Keratinocyte (primary cell): ENCODE measurements at regions not wholly inside any gene's neighbourhood (a gene's known extent, or its start where the extent isn't known, plus 50 kb on each side); places are given as distances from the start of the nearest gene placed in this dataset.

ENCODE experiments used
- DNase-seq: peaks from one replicate; pipeline ENCODE4 v3.0.0-alpha.2; 2011; ENCODE audit warnings: low read depth, missing footprints, low spot score
- FAIRE-seq: peaks from 2 replicates; lab custom pipeline; 2011; peaks lifted over from hg19 to GRCh38; lab: Jason Lieb, UNC
- H2AFZ ChIP-seq: 2 replicates; pipeline ENCODE4 v1.6.0; 2012; ENCODE audit warnings: low read length, control low read depth, inconsistent platforms; ENCODE audit not compliant: control insufficient read depth
- H3K27ac ChIP-seq: 2 replicates; pipeline ENCODE4 v1.5.1; 2011; ENCODE audit warnings: low read length; ENCODE audit not compliant: control insufficient read depth, insufficient read depth
- H3K27me3 ChIP-seq: 3 replicates; pipeline ENCODE4 v1.6.0; 2011; ENCODE audit warnings: low read length; ENCODE audit not compliant: control insufficient read depth, insufficient read depth; ENCODE audit errors: extremely low read depth
- H3K36me3 ChIP-seq, 2 experiments: 2 replicates in 1 of 2; 3 replicates in 1 of 2; pipeline ENCODE4 v1.5.1; 2011; ENCODE audit warnings: low read length in 2 of 2, mild to moderate bottlenecking in 1 of 2; ENCODE audit not compliant: control insufficient read depth in 2 of 2, insufficient read depth in 2 of 2; ENCODE audit errors: extremely low read depth in 1 of 2
- H3K4me1 ChIP-seq: 3 replicates; pipeline ENCODE4 v1.5.1; 2011; ENCODE audit warnings: low read length; ENCODE audit not compliant: control insufficient read depth, insufficient read depth; ENCODE audit errors: extremely low read depth
- H3K4me2 ChIP-seq: 3 replicates; pipeline ENCODE4 v1.6.0; 2011; ENCODE audit warnings: low read depth, low read length; ENCODE audit not compliant: control insufficient read depth, insufficient read depth; ENCODE audit errors: extremely low read depth
- H3K4me3 ChIP-seq, 3 experiments: fragments of 200-600 bp in 1 of 3; sonication (generic) in 1 of 3; 2 replicates in 2 of 3; 3 replicates in 1 of 3; pipeline ENCODE4 v1.5.1; 2011 to 2016; ENCODE audit warnings: low read length in 3 of 3, mild to moderate bottlenecking in 3 of 3, control low read depth in 2 of 3, inconsistent platforms in 1 of 3, low read depth in 1 of 3, mixed read lengths in 1 of 3, mixed run types in 1 of 3, moderate library complexity in 1 of 3; ENCODE audit not compliant: control insufficient read depth in 2 of 3, insufficient read depth in 2 of 3; ENCODE audit errors: extremely low read depth in 1 of 3
- H3K79me2 ChIP-seq: 2 replicates; pipeline ENCODE4 v1.6.0; 2012; ENCODE audit warnings: low read length; ENCODE audit not compliant: control insufficient read depth, insufficient read depth
- H3K9ac ChIP-seq: 3 replicates; pipeline ENCODE4 v1.6.0; 2011; ENCODE audit warnings: low read length; ENCODE audit not compliant: control insufficient read depth, insufficient read depth; ENCODE audit errors: extremely low read depth
- H3K9me1 ChIP-seq: 3 replicates; pipeline ENCODE4 v1.6.0; 2011; ENCODE audit warnings: low read length; ENCODE audit not compliant: control insufficient read depth, insufficient read depth; ENCODE audit errors: extremely low read depth
- H3K9me3 ChIP-seq: 2 replicates; pipeline ENCODE4 v1.5.1; 2012; ENCODE audit warnings: low read depth, low read length; ENCODE audit not compliant: control insufficient read depth
- H4K20me1 ChIP-seq: 3 replicates; pipeline ENCODE4 v1.6.0; 2011; ENCODE audit warnings: low read length; ENCODE audit not compliant: control insufficient read depth, insufficient read depth; ENCODE audit errors: extremely low read depth
- CTCF ChIP-seq, 3 experiments: IDR thresholded peaks in 1 of 3; conservative IDR thresholded peaks in 1 of 3; optimal IDR thresholded peaks in 1 of 3; 2 replicates in 2 of 3; 3 replicates in 1 of 3; pipeline versions ENCODE3 to v1.5.1; 2011; ENCODE audit warnings: low read length in 3 of 3, mild to moderate bottlenecking in 3 of 3, moderate library complexity in 2 of 3, control low read depth in 1 of 3, inconsistent platforms in 1 of 3; ENCODE audit not compliant: insufficient read depth in 2 of 3; ENCODE audit errors: extremely low read depth in 1 of 3
- EZH2 ChIP-seq: IDR thresholded peaks from one replicate; pipeline ENCODE4 v1.6.1; 2012; ENCODE audit warnings: inconsistent platforms, mild to moderate bottlenecking, low read length, moderate library complexity
- dilution Hi-C: fragments of 300-500 bp; cut with MboI; formaldehyde crosslinking; loops from one replicate; pipeline ENCODE4 v1.7.0; 2020; ENCODE audit warnings: low sequenced_read_pairs; ENCODE audit not compliant: extremely low pct_ligation_motif_present

- Histone ChIP-seq H3K9me3 (no peaks in the 10 kb centered on the region), H3K4me2 (no peak overlapping the region), H4K20me1 (peaks cover 78% of the 10 kb centered on the region), H3K79me2 (peaks cover 89% of the 10 kb centered on the region), H3K36me3 (peaks cover 3 to 4% of the 10 kb centered on the region in 2 experiments), H3K27me3 (no peaks in the 10 kb centered on the region), H3K4me1 (peaks cover 18% of the 10 kb centered on the region), H2AFZ (no peak overlapping the region), H3K9ac (no peak overlapping the region), H3K9me1 (peaks cover 6% of the 10 kb centered on the region), H3K27ac (no peak overlapping the region), H3K4me3 (no peak overlapping the region)
- FAIRE-seq (no peak), DNase-seq (no peak)
- TF ChIP-seq CTCF (optimal IDR thresholded peaks at IDR 0.05 in 1 of 3, IDR thresholded peaks at IDR 0.05 in 1 of 3, conservative IDR thresholded peaks at IDR 0.05 in 1 of 3; ENCODE audit: extremely low read depth in 1 of 3, insufficient read depth in 2 of 3, low read length in 3 of 3), result no peak
- no peak for TF ChIP-seq EZH2
- dilution Hi-C loops, result no loop called here
Measured at GRCh38 chr17:77381731-77382130, 241.0 kb downstream of the SEC14L1 start.

- DNase-seq, result no peak
- dilution Hi-C loops, result no loop called here
- H3K79me2 ChIP-seq, result peaks cover 89% of the 10 kb centered on the region
- H3K9me3 ChIP-seq, result no peaks in the 10 kb centered on the region
- H3K9me1 ChIP-seq, result peaks cover 6% of the 10 kb centered on the region
- H3K4me1 ChIP-seq, result peaks cover 18% of the 10 kb centered on the region
- peaks cover 77% of the 10 kb centered on the region for H4K20me1 ChIP-seq
- H3K4me2 ChIP-seq, result no peak overlapping the region
- H3K27me3 ChIP-seq, result no peaks in the 10 kb centered on the region
- H3K27ac ChIP-seq, result no peak overlapping the region
- H2AFZ ChIP-seq, result no peak overlapping the region
- H3K36me3 ChIP-seq, result peaks cover 5 to 6% of the 10 kb centered on the region in 2 experiments
- H3K4me3 ChIP-seq, result no peak overlapping the region
- FAIRE-seq, result no peak
- H3K9ac ChIP-seq, result no peak overlapping the region
- TF ChIP-seq CTCF (optimal IDR thresholded peaks at IDR 0.05 in 1 of 3, IDR thresholded peaks at IDR 0.05 in 1 of 3, conservative IDR thresholded peaks at IDR 0.05 in 1 of 3; ENCODE audit: extremely low read depth in 1 of 3, insufficient read depth in 2 of 3, low read length in 3 of 3) (no peak), EZH2 (no peak)
Measured at GRCh38 chr17:77382356-77382911, 241.7 kb downstream of the SEC14L1 start.
